NT2/D1 (cell line): ENCODE measurements at regions not wholly inside any gene's neighbourhood (a gene's known extent, or its start where the extent isn't known, plus 50 kb on each side); places are given as distances from the start of the nearest gene placed in this dataset.

ENCODE experiments used
- YY1 ChIP-seq: IDR thresholded peaks from 2 replicates; pipeline ENCODE4 v1.6.1; 2011; ENCODE audit not compliant: insufficient read length, insufficient read depth
- ZNF274 ChIP-seq: IDR thresholded peaks from 2 replicates; pipeline ENCODE4 v1.6.1; 2011; ENCODE audit warnings: mild to moderate bottlenecking, low read depth, low read length

- TF ChIP-seq YY1 (no peak), ZNF274 (no peak)
Observed at GRCh38 chr7:15864626-15864991, 178.1 kb upstream of the MEOX2 start.
